ENCODE measurements at regions not wholly inside any gene's neighbourhood (a gene's known extent, or its start where the extent isn't known, plus 50 kb on each side); places are given as distances from the start of the nearest gene placed in this dataset.

DNA sequence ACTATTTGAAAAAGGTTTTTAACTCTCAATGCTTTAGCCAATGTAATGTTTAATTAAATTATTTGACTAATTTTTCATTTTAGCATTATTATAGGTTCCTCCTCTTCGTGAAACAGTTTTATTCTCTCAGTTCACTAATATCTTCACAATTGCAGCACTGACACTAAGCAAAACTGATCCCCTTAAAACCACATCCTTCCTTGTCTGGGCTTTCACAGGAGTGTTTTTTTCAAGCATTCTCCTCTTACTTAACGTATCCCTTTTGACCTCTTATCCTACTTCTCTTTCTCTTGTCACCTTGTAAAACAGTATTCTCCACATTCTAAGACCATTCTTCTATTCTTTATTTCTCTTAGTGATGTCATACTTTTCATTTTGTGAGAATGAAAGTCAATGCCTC, 112.8 kb downstream of the DSC3 start:
- intact Hi-C loops (cut with DNase I, micrococcal nuclease) = no loop called here
- Mint-ChIP-seq H3K27me3 (no peaks in the 10 kb centered on the region), H3K9me3 (ENCODE audit: low read depth) (peaks cover 5% of the 10 kb centered on the region), H3K27ac (no peak overlapping the region), H3K4me1 (peaks cover 2% of the 10 kb centered on the region), H3K4me3 (no peak overlapping the region), H3K36me3 (ENCODE audit: low read depth) (no peaks in the 10 kb centered on the region)
- ChIA-PET CTCF (no interaction called here), POLR2A (no interaction called here)
- ATAC-seq (no peak), DNase-seq (no peak)

DNA sequence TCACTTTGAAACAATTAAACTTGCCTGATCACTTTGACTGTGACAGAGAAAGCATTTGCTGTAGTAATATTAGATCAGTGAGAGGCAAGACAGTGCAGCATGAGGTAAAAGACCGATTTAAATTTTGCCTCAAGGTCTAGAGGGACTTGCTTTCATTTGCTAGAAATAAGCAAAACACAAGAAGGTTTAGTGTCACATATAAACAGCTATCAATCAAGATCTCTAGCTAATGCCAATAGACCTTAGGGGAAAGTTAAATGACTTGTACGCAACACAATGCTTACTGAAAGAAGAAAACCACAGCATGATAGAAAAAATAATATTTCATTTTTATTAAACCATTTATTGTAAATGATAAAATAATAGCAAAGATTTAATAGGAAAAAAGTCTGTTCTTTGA, 113.5 kb downstream of the DSC3 start:
- Mint-ChIP-seq H3K4me3 (no peak overlapping the region), H3K36me3 (ENCODE audit: low read depth) (no peaks in the 10 kb centered on the region), H3K4me1 (peaks cover 2% of the 10 kb centered on the region), H3K9me3 (ENCODE audit: low read depth) (peaks cover 5% of the 10 kb centered on the region), H3K27me3 (no peaks in the 10 kb centered on the region), H3K27ac (no peak overlapping the region)
- POLR2A ChIA-PET = no interaction called here
- CTCF ChIA-PET = no interaction called here
- intact Hi-C loops (cut with DNase I, micrococcal nuclease) = no loop called here
- DNase-seq (no peak), ATAC-seq (no peak)

- peaks cover 5% of the 10 kb centered on the region for H3K9me3 Mint-ChIP-seq (ENCODE audit: low read depth)
- DNase-seq = no peak
- no peak for ATAC-seq
- intact Hi-C loops (cut with DNase I, micrococcal nuclease) = no loop called here
- no peaks in the 10 kb centered on the region for H3K36me3 Mint-ChIP-seq (ENCODE audit: low read depth)
- H3K27me3 Mint-ChIP-seq = no peaks in the 10 kb centered on the region
- peaks cover 2% of the 10 kb centered on the region for H3K4me1 Mint-ChIP-seq
- ChIA-PET CTCF (no interaction called here), POLR2A (no interaction called here)
- no peak overlapping the region for H3K27ac Mint-ChIP-seq
- H3K4me3 Mint-ChIP-seq = no peak overlapping the region
These were observed 114.9 kb downstream of the DSC3 start for GRCh38 chr18:30927517-30928075.

DNA sequence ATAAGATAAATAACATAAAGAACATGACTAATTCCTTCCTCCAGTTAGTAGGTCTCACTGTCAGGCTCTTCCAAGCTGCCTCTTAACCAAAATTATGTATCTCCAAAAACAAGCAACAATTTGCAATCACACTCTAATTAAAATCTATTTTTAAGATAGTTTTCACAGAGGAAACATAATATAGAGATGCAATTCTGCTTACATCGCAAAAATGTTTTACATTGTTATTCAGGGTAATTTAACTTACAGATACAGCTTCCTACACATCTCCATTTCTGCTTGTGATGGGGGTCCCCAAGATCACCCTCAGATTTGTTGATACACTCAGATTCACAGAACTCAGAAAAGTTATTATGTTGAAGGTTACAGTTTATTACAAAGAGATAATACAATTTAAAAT, 115.5 kb downstream of the DSC3 start:
- CTCF ChIA-PET = no interaction called here
- intact Hi-C loops (cut with DNase I, micrococcal nuclease) = no loop called here
- POLR2A ChIA-PET = no interaction called here
- H3K4me3 Mint-ChIP-seq = no peak overlapping the region
- DNase-seq = no peak
- ATAC-seq = no peak
- H3K36me3 Mint-ChIP-seq (ENCODE audit: low read depth) = no peaks in the 10 kb centered on the region
- no peak overlapping the region for H3K27ac Mint-ChIP-seq
- no peaks in the 10 kb centered on the region for H3K27me3 Mint-ChIP-seq
- H3K4me1 Mint-ChIP-seq = peaks cover 2% of the 10 kb centered on the region
- peaks cover 4% of the 10 kb centered on the region for H3K9me3 Mint-ChIP-seq (ENCODE audit: low read depth)

GRCh38 chr18:30925795-30926194, 116.7 kb downstream of the DSC3 start:
- CTCF ChIA-PET = no interaction called here

GRCh38 chr18:30920757-30921156, 121.8 kb downstream of the DSC3 start:
- Mint-ChIP-seq H3K4me1 (no peaks in the 10 kb centered on the region), H3K36me3 (ENCODE audit: low read depth) (no peaks in the 10 kb centered on the region), H3K9me3 (ENCODE audit: low read depth) (no peaks in the 10 kb centered on the region), H3K27ac (no peak overlapping the region), H3K4me3 (no peak overlapping the region), H3K27me3 (no peaks in the 10 kb centered on the region)
- no peak for ATAC-seq
- intact Hi-C loops (cut with DNase I, micrococcal nuclease) = no loop called here
- CTCF ChIA-PET = no interaction called here
- POLR2A ChIA-PET = no interaction called here
- DNase-seq = no peak

More at GRCh38 chr18:30925795-30926194, 116.7 kb downstream of the DSC3 start:
- DNase-seq (no peak), ATAC-seq (no peak)
- intact Hi-C loops (cut with DNase I, micrococcal nuclease) = no loop called here
- Mint-ChIP-seq H3K36me3 (ENCODE audit: low read depth) (no peaks in the 10 kb centered on the region), H3K27me3 (no peaks in the 10 kb centered on the region), H3K4me3 (no peak overlapping the region), H3K9me3 (ENCODE audit: low read depth) (peaks cover 4% of the 10 kb centered on the region), H3K27ac (no peak overlapping the region), H3K4me1 (peaks cover 2% of the 10 kb centered on the region)
- POLR2A ChIA-PET = no interaction called here

DNA sequence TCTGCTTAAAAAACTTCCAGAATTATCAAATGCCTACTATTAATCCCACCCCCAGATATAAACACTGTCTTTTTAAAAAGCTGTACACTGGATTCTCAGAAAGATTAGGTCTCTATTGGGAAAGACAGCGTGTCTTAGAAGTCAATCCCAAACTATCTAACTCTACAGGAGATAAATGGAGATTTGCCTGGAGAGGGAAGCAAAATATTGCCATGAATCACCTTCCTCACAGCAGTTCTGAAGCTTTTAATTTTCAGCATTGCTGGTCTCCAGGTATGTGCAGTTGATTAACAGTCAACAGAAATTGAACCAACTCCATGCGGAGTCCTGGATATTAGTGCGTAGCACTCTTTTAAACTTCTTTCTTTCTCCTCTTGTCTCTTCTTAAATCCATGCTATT, 122.2 kb downstream of the DSC3 start:
- Mint-ChIP-seq H3K27ac (no peak overlapping the region), H3K27me3 (no peaks in the 10 kb centered on the region), H3K4me1 (no peaks in the 10 kb centered on the region), H3K36me3 (ENCODE audit: low read depth) (no peaks in the 10 kb centered on the region), H3K9me3 (ENCODE audit: low read depth) (no peaks in the 10 kb centered on the region), H3K4me3 (no peak overlapping the region)
- DNase-seq = no peak
- ChIA-PET CTCF (no interaction called here), POLR2A (no interaction called here)
- intact Hi-C loops (cut with DNase I, micrococcal nuclease) = no loop called here
- no peak for ATAC-seq

DNA sequence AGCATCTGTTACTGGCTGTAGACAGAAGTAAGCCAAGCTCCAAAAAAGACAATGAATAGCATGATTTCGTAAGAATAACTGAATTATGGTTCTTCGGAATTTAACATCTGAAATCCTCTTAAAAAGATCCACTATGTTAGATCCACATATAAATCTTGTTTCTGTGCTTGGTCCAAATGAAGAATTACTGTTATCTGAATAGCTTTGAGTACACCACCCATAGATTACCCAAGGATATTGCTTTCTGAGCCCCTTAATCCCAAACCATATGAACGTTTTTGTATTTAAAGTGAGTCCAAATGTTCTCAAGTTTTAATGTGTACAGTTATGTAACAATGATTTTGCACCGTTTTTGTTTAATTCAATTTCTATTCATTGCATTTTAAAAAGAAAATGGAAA, 124.9 kb downstream of the DSC3 start:
- Mint-ChIP-seq H3K9me3 (ENCODE audit: low read depth) (peaks cover 1% of the 10 kb centered on the region), H3K4me3 (no peak overlapping the region), H3K27ac (no peak overlapping the region), H3K36me3 (ENCODE audit: low read depth) (no peaks in the 10 kb centered on the region), H3K27me3 (no peaks in the 10 kb centered on the region), H3K4me1 (no peaks in the 10 kb centered on the region)
- ChIA-PET POLR2A (no interaction called here), CTCF (no interaction called here)
- ATAC-seq (no peak), DNase-seq (no peak)
- intact Hi-C loops (cut with DNase I, micrococcal nuclease) = no loop called here

GRCh38 chr18:30915336-30915988, 127.1 kb downstream of the DSC3 start:
- no peak for DNase-seq
- no peak for ATAC-seq
- ChIA-PET POLR2A (no interaction called here), CTCF (no interaction called here)
- Mint-ChIP-seq H3K36me3 (ENCODE audit: low read depth) (no peaks in the 10 kb centered on the region), H3K4me1 (no peaks in the 10 kb centered on the region), H3K27me3 (no peaks in the 10 kb centered on the region), H3K27ac (no peak overlapping the region), H3K4me3 (no peak overlapping the region), H3K9me3 (ENCODE audit: low read depth) (peaks cover 1% of the 10 kb centered on the region)
- intact Hi-C loops (cut with DNase I, micrococcal nuclease) = no loop called here

GRCh38 chr18:30908381-30908780, 134.2 kb downstream of the DSC3 start:
- DNase-seq (no peak), ATAC-seq (no peak)
- Mint-ChIP-seq H3K4me1 (no peaks in the 10 kb centered on the region), H3K4me3 (no peak overlapping the region), H3K27me3 (no peaks in the 10 kb centered on the region), H3K9me3 (ENCODE audit: low read depth) (peaks cover 3% of the 10 kb centered on the region), H3K36me3 (ENCODE audit: low read depth) (no peaks in the 10 kb centered on the region), H3K27ac (no peak overlapping the region)
- intact Hi-C loops (cut with DNase I, micrococcal nuclease) = no loop called here
- POLR2A ChIA-PET = no interaction called here
- CTCF ChIA-PET = no interaction called here

DNA sequence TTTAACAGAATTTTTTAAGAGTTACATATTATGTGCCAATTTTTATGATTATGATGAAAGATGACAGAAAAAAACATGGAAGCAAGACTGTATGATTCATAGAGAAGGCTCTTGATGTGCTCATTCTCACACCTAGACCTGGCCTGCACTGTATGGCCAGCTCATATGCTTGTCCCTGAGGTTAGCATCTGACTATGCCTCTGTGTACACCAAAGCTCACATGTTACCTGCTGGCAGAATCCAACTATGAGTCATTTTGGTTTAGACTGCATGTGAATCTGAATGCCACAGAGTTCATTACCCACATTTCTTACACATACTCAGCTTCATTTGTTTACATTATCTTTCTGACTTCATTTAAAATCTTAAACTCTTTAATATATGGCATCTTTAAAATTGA, 139.0 kb downstream of the DSC3 start:
- Mint-ChIP-seq H3K27ac (no peak overlapping the region), H3K27me3 (no peaks in the 10 kb centered on the region), H3K4me3 (no peak overlapping the region), H3K9me3 (ENCODE audit: low read depth) (peaks cover 2% of the 10 kb centered on the region), H3K4me1 (no peaks in the 10 kb centered on the region), H3K36me3 (ENCODE audit: low read depth) (no peaks in the 10 kb centered on the region)
- peak; percentile 47 for ATAC-seq
- DNase-seq = no peak
- intact Hi-C loops (cut with DNase I, micrococcal nuclease) = no loop called here
- POLR2A ChIA-PET = no interaction called here
- CTCF ChIA-PET = interaction anchor here (0.5 to 0.6 kb wide), 2 partner anchors 134 to 462 kb away, joined by 3 read pairs; no protein-coding TSS in a partner anchor

- intact Hi-C loops (cut with DNase I, micrococcal nuclease) = no loop called here
- no peaks in the 10 kb centered on the region for H3K9me3 Mint-ChIP-seq (ENCODE audit: low read depth)
- H3K36me3 Mint-ChIP-seq (ENCODE audit: low read depth) = no peaks in the 10 kb centered on the region
- no peaks in the 10 kb centered on the region for H3K4me1 Mint-ChIP-seq
- no peaks in the 10 kb centered on the region for H3K27me3 Mint-ChIP-seq
- DNase-seq = no peak
- no peak overlapping the region for H3K4me3 Mint-ChIP-seq
- no peak overlapping the region for H3K27ac Mint-ChIP-seq
- ATAC-seq = no peak
- ChIA-PET POLR2A (no interaction called here), CTCF (no interaction called here)
These were observed 152.8 kb downstream of the DSC3 start for GRCh38 chr18:30889519-30890301.
